ENCODE measurements at regions not wholly inside any gene's neighbourhood (a gene's known extent, or its start where the extent isn't known, plus 50 kb on each side); places are given as distances from the start of the nearest gene placed in this dataset.

DNA sequence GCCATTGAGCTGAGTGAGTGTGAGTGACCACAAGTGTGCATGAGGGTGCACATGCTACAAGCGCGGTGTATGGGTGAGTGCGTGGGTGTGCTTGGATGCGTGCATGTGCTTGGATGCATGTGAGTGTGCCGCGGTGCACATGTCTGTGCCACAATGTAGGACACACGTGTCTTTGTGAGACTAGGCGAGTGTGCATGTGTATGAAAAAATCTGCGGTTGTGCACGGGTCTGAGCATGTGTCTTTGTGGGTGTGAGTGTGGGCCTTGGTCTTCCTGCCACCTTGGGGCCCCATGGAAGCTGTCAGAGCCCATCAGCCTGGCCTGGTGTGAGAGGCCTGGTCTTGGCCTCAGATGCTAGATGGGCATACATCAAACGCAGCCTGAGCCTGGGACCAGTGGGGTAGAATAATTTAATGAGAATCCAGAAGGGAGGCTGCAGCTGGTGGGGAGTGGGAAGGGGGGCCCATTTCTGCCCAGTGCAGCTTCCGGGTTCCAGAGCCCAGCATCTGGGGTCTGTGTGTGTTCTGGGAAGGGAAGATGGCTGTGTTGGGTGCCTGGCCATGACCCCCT is 103.9 kb upstream of the SLC2A1 start:
- ATAC-seq (no peak), DNase-seq (no peak)
- TF ChIP-seq, protein P1, sequence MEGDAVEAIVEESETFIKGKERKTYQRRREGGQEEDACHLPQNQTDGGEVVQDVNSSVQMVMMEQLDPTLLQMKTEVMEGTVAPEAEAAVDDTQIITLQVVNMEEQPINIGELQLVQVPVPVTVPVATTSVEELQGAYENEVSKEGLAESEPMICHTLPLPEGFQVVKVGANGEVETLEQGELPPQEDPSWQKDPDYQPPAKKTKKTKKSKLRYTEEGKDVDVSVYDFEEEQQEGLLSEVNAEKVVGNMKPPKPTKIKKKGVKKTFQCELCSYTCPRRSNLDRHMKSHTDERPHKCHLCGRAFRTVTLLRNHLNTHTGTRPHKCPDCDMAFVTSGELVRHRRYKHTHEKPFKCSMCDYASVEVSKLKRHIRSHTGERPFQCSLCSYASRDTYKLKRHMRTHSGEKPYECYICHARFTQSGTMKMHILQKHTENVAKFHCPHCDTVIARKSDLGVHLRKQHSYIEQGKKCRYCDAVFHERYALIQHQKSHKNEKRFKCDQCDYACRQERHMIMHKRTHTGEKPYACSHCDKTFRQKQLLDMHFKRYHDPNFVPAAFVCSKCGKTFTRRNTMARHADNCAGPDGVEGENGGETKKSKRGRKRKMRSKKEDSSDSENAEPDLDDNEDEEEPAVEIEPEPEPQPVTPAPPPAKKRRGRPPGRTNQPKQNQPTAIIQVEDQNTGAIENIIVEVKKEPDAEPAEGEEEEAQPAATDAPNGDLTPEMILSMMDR (IDR thresholded peaks at IDR 0.05 in 4 of 5, conservative IDR thresholded peaks at IDR 0.05 in 1 of 5): no peak
- TF ChIP-seq POLR2A (IDR thresholded peaks at IDR 0.05): no peak
- Histone ChIP-seq H3K9me3 (no peaks in the 10 kb centered on the region), H3K4me1 (no peaks in the 10 kb centered on the region), H3K4me3 (no peak overlapping the region), H3K27ac (no peak overlapping the region), H3K36me3 (no peaks in the 10 kb centered on the region), H3K27me3 (peaks cover 2 to 19% (median 10%) of the 10 kb centered on the region in 3 donors)
- intact Hi-C loops (cut with DNase I; ENCODE audit: low total_unique reads) (no loop called here), in situ Hi-C loops (cut with MboI; ENCODE audit: low sequenced_read_pairs in 4 of 4) (loop anchor here (25.0 kb wide), 4 partner anchors 275 to 925 kb away; partner anchors contain the start of genes TMEM269 (in 2 of the 4), C1orf50 (in 1 of the 4) and P3H1 (in 1 of the 4))

DNA sequence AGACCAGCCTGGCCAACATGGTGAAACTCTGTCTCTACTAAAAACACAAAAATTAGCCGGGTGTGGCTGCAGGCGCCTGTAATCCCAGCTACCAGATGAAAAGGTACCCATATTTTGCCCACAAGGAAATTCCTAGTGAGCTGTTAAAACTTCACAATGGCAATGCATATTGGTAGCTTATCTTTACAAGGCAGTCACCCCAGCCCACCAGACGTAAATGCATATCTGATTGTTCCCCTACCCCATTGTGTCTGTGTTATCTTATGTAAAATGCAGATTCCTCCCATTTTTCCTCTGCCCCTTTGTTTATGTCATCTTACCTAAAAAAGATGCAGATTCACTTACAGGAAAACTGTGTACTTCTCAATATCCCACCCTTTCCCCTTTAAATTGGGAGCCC is 103.1 kb upstream of the SLC2A1 start:
- in situ Hi-C loops (cut with MboI; ENCODE audit: low sequenced_read_pairs in 4 of 4): loop anchor here (25.0 kb wide), 4 partner anchors 274 to 924 kb away; partner anchors contain the start of genes TMEM269 (in 2 of the 4), C1orf50 (in 1 of the 4) and P3H1 (in 1 of the 4)
- no peak for TF ChIP-seq POLR2A (IDR thresholded peaks at IDR 0.05)
- TF ChIP-seq, protein P1 (IDR thresholded peaks at IDR 0.05 in 4 of 5, conservative IDR thresholded peaks at IDR 0.05 in 1 of 5): no peak

DNA sequence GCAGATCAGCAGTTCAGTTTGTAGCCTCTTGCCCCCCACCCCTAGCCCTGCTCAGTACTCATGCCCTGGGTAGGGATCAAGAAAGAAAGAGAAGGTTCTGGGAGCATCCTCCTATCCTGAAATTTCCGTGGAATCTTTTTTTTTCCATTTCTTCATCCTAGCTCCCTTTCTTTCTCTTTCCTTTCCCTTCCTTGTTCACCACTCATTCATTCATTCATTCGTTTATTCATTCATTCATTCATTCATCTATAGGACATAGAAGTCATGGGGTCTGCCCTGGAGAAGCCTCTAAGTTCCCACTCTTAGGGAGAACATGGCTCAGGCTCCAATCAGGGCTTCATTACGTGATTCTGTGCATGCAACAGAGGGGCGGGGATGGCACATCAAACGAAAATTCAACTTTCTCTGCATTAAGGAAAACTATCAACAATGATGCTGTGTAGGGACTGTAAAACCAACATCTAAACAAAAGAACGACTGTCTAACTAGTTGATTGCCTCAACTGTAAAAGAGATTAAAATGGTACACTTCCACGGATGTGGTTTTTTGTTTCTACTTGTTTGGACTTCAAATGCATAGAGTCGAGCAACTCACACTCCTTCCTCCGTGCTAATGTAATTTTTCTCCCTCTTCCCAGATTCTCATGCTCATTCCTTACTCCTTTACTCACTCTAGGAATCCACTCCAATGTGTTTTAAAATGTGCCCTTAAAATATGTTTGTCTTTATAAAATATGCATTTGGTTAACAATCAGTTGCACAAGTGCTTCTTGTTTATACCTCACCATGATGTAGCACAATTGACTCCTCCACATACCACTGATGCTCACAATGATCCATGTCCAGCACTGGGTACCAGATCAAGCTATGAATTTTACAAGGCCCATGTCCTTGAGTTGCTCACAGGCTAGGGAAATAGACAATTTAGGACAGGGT is 101.2 kb upstream of the SLC2A1 start:
- H3K4me3 ChIP-seq: no peak overlapping the region
- ATAC-seq: no peak
- H3K27me3 ChIP-seq: peaks cover 2 to 20% (median 18%) of the 10 kb centered on the region in 3 donors
- intact Hi-C loops (cut with DNase I; ENCODE audit: low total_unique reads) (no loop called here), in situ Hi-C loops (cut with MboI; ENCODE audit: low sequenced_read_pairs in 4 of 4) (loop anchor here (25.0 kb wide), 4 partner anchors 273 to 923 kb away; partner anchors contain the start of genes TMEM269 (in 2 of the 4), C1orf50 (in 1 of the 4) and P3H1 (in 1 of the 4))
- H3K9me3 ChIP-seq: no peaks in the 10 kb centered on the region
- TF ChIP-seq POLR2A (IDR thresholded peaks at IDR 0.05): no peak
- TF ChIP-seq, protein P1 (IDR thresholded peaks at IDR 0.05 in 4 of 5, conservative IDR thresholded peaks at IDR 0.05 in 1 of 5): no peak
- no peak for DNase-seq
- no peaks in the 10 kb centered on the region for H3K36me3 ChIP-seq
- H3K4me1 ChIP-seq: no peaks in the 10 kb centered on the region
- H3K27ac ChIP-seq: no peak overlapping the region

More for the DNA sequence above, 103.1 kb upstream of the SLC2A1 start:
- ATAC-seq (no peak), DNase-seq (no peak)
- no peaks in the 10 kb centered on the region for H3K36me3 ChIP-seq
- H3K9me3 ChIP-seq: no peaks in the 10 kb centered on the region
- no peaks in the 10 kb centered on the region for H3K4me1 ChIP-seq
- H3K4me3 ChIP-seq: no peak overlapping the region
- intact Hi-C loops (cut with DNase I; ENCODE audit: low total_unique reads): no loop called here
- H3K27ac ChIP-seq: no peak overlapping the region
- H3K27me3 ChIP-seq: peaks cover 2 to 19% (median 10%) of the 10 kb centered on the region in 3 donors

DNA sequence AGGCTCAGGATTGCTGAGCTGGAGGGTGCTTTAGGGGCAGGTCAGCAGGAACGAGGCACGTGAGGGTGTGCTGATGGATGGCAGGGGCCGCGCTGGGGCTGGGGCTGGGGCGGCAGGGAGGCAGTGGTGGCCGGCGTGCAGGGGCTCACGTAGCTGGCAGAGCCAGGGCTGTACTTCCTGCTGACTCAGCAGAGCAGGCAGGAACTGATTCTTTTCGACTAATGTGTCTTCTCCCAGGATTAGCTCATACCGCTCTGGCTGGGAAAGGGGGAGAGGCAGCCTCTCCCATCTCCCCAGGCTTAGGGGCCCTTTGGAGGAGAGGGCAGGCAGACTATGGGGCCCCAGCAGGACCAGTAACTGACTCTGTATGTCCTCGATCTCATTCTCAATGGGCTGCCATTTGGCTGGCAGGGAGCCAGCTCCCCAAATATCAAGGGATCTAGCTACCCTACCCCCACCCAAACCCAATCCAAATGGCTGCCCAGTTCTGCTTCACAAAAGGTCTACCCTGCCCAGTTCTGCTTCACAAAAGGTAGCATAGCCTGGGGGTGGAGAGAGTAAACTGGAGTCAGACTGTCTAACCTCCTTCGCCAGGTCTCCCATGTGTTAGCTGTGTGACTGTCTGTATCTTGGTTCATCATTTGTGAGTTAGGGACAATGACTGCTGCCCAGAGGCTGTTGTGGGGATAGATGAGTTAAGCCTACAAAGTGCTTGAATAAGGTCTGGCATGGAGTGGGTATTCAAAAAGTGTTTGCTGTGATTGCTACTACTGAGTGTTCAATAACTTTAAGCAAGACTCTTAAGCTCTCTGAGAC is 100.1 kb upstream of the SLC2A1 start:
- in situ Hi-C loops (cut with MboI; ENCODE audit: low sequenced_read_pairs in 4 of 4): loop anchor here (25.0 kb wide), 4 partner anchors 271 to 921 kb away; partner anchors contain the start of genes TMEM269 (in 2 of the 4), C1orf50 (in 1 of the 4) and P3H1 (in 1 of the 4)

More for the DNA sequence above, 100.1 kb upstream of the SLC2A1 start:
- no peak for TF ChIP-seq POLR2A (IDR thresholded peaks at IDR 0.05)
- TF ChIP-seq, protein P1 (IDR thresholded peaks at IDR 0.05 in 4 of 5, conservative IDR thresholded peaks at IDR 0.05 in 1 of 5): no peak
- H3K9me3 ChIP-seq: no peaks in the 10 kb centered on the region
- no peak for ATAC-seq
- H3K27ac ChIP-seq: no peak overlapping the region
- DNase-seq: no peak
- no peak overlapping the region for H3K4me3 ChIP-seq
- H3K36me3 ChIP-seq: no peaks in the 10 kb centered on the region
- H3K4me1 ChIP-seq: no peaks in the 10 kb centered on the region
- peaks cover 2 to 21% (median 20%) of the 10 kb centered on the region in 3 donors for H3K27me3 ChIP-seq
- intact Hi-C loops (cut with DNase I; ENCODE audit: low total_unique reads): no loop called here

Data from gastrocnemius medialis (tissue), 4 donors.